Right lobe of liver (tissue), 4 donors: ENCODE measurements at regions not wholly inside any gene's neighbourhood (a gene's known extent, or its start where the extent isn't known, plus 50 kb on each side); places are given as distances from the start of the nearest gene placed in this dataset.

Source experiments
- CTCF ChIP-seq, 4 donors: fragments of 200-600 bp in 3 of 4; fragments of 450-650 bp in 1 of 4; IDR thresholded peaks; one replicate each; pipeline versions ENCODE4 v1.5.1 to v1.8.0; 2016 to 2022; ENCODE audit warnings: antibody characterized with exemption in 4 of 4, mild to moderate bottlenecking in 2 of 4
- POLR2A ChIP-seq: fragments of 450-650 bp; IDR thresholded peaks from one replicate; pipeline ENCODE4 v1.6.1; 2017; ENCODE audit warnings: antibody characterized with exemption, mild to moderate bottlenecking
- donor health status: DM: no; HTN: no; CAD: no.
- donor health status: DM: no; HTN: no; CAD: no.
- donor health status: DM: no; HTN: yes; CAD: no.

- no peak for TF ChIP-seq CTCF (IDR thresholded peaks at IDR 0.05)
- no peak for TF ChIP-seq POLR2A
Measured at GRCh38 chr9:115847216-115847615, 306.4 kb upstream of the PAPPA start.
